ENCODE measurements at regions not wholly inside any gene's neighbourhood (a gene's known extent, or its start where the extent isn't known, plus 50 kb on each side); places are given as distances from the start of the nearest gene placed in this dataset.

DNA sequence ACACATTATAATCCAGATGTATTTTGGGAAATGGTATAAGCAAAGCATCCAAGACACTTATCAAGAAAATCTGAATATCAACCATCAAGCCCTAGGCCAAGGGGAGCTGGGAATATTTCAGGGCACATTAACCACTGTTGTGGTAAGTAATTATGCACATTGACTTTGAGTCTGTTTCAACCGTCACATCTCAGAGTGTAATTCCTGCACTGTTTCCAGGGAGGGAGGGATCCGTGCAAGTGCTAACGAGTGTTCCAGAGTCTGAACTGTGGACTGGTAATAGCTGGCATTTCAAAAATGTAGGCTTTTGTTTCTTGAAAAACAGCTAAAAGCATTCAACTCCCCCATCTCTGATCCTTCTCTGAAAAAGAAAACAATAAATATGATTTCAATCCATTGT, 681.6 kb downstream of the BCL11A start:
- Histone ChIP-seq H3K36me3 (ENCODE audit: control insufficient read depth in 2 of 2, insufficient read depth in 2 of 2, low read length in 2 of 2) (no peaks in the 10 kb centered on the region), H3K4me3 (ENCODE audit: low read length in 2 of 2) (no peak overlapping the region), H3K27ac (ENCODE audit: low read length) (no peak overlapping the region), H3K4me1 (ENCODE audit: control insufficient read depth, insufficient read depth, low read length) (no peaks in the 10 kb centered on the region), H3K27me3 (ENCODE audit: control insufficient read depth in 1 of 2, insufficient read depth in 2 of 2, low read length in 2 of 2) (no peaks in the 10 kb centered on the region), H3K9ac (ENCODE audit: low read length in 2 of 2) (no peak overlapping the region), H3K9me3 (ENCODE audit: control insufficient read depth in 2 of 2, low read length in 2 of 2) (no peaks in the 10 kb centered on the region)

DNA sequence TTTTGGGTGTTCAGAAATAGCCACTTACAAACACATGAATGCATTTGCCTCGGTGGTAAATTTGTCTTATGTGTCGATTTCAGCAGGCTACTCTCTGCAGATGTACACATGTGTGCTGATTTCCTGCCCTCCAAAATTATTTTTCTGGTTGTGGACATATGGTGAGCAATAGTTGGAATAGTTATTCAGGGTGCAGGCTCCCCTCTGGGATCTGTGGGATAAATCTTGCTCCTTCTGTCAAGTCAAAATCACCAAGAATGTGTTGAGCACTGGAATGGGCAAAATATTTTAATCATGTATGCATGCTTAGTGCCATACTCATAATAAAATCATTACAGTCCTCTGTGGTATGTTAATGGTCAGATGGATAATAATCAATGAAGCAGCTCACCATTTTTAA, 684.5 kb downstream of the BCL11A start:
- no peak overlapping the region for H3K4me3 ChIP-seq (ENCODE audit: low read length in 2 of 2)
- H3K9me3 ChIP-seq (ENCODE audit: control insufficient read depth in 2 of 2, low read length in 2 of 2) = no peaks in the 10 kb centered on the region
- peaks cover 0 to 3% of the 10 kb centered on the region in 2 donors for H3K27me3 ChIP-seq (ENCODE audit: control insufficient read depth in 1 of 2, insufficient read depth in 2 of 2, low read length in 2 of 2)
- no peak overlapping the region for H3K9ac ChIP-seq (ENCODE audit: low read length in 2 of 2)
- no peak overlapping the region for H3K27ac ChIP-seq (ENCODE audit: low read length)
- H3K36me3 ChIP-seq (ENCODE audit: control insufficient read depth in 2 of 2, insufficient read depth in 2 of 2, low read length in 2 of 2) = no peaks in the 10 kb centered on the region
- no peaks in the 10 kb centered on the region for H3K4me1 ChIP-seq (ENCODE audit: control insufficient read depth, insufficient read depth, low read length)

DNA sequence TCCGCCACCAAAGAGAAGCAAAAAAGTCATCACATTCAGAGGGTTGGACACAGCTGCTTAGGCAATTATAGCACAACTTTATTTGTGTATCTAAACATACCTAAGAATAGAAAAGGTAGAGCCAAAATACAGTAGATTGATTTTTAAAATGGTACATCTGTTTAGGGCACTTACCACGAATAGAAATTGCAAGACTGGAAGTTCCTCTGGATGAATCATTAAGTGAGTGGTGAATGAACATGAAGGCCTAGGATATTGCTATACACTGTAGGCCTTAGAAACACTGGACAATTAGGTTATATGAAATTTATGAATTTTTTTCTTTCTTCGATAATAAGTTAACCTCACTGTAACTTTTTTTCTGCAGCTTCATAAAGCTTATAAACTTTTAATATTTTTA, 687.0 kb downstream of the BCL11A start:
- Histone ChIP-seq H3K4me3 (ENCODE audit: low read length in 2 of 2) (no peak overlapping the region), H3K9me3 (ENCODE audit: control insufficient read depth in 2 of 2, low read length in 2 of 2) (no peaks in the 10 kb centered on the region), H3K9ac (ENCODE audit: low read length in 2 of 2) (no peak overlapping the region), H3K4me1 (ENCODE audit: control insufficient read depth, insufficient read depth, low read length) (no peaks in the 10 kb centered on the region), H3K27me3 (ENCODE audit: control insufficient read depth in 1 of 2, insufficient read depth in 2 of 2, low read length in 2 of 2) (peaks cover 0 to 3% of the 10 kb centered on the region in 2 donors), H3K36me3 (ENCODE audit: control insufficient read depth in 2 of 2, insufficient read depth in 2 of 2, low read length in 2 of 2) (no peaks in the 10 kb centered on the region), H3K27ac (ENCODE audit: low read length) (no peak overlapping the region)

DNA sequence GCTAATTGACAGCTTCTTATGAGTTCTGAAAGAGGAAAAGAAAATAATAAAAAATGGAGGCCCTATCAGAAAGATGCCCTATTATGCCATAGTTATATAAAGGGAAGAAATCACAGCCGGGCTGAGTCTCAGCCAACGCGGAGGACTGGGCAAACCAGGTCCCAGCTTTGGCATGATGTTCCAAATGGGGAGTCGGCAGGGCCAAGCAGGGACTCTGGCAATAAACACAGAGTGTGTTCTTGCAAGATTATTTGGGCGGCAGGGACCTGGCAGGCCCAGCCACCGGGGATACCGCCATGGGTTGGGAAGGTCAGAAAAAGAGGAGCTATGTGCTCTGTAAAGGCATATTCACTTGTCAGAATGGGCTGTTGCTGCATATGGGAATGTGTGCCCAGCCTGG, 694.9 kb downstream of the BCL11A start:
- Histone ChIP-seq H3K36me3 (ENCODE audit: control insufficient read depth in 2 of 2, insufficient read depth in 2 of 2, low read length in 2 of 2) (no peaks in the 10 kb centered on the region), H3K9ac (ENCODE audit: low read length in 2 of 2) (no peak overlapping the region), H3K4me1 (ENCODE audit: control insufficient read depth, insufficient read depth, low read length) (no peaks in the 10 kb centered on the region), H3K27me3 (ENCODE audit: control insufficient read depth in 1 of 2, insufficient read depth in 2 of 2, low read length in 2 of 2) (no peaks in the 10 kb centered on the region), H3K4me3 (ENCODE audit: low read length in 2 of 2) (no peak overlapping the region), H3K9me3 (ENCODE audit: control insufficient read depth in 2 of 2, low read length in 2 of 2) (peaks cover 0 to 4% of the 10 kb centered on the region in 2 donors), H3K27ac (ENCODE audit: low read length) (no peak overlapping the region)

DNA sequence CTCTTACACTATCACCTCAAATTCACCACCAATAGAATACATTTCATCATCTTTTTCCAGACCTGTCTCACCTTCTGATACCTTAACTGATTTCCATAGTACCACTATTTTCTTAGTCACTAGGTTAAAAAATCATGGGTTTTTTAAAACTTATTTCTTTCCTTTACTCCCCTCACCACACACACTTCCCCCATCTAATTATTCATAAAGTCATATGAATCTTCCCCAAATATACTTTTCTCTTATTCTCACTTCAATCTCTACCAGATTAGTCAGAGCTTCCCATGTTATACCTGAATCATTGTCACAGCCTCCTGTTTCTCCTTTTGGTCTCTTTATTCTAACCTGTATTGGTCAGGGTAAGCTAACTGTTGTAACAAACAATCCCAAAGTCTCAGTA, 696.3 kb downstream of the BCL11A start:
- H3K9me3 ChIP-seq (ENCODE audit: control insufficient read depth in 2 of 2, low read length in 2 of 2) = peaks cover 0 to 4% of the 10 kb centered on the region in 2 donors
- H3K36me3 ChIP-seq (ENCODE audit: control insufficient read depth in 2 of 2, insufficient read depth in 2 of 2, low read length in 2 of 2) = no peaks in the 10 kb centered on the region
- no peaks in the 10 kb centered on the region for H3K27me3 ChIP-seq (ENCODE audit: control insufficient read depth in 1 of 2, insufficient read depth in 2 of 2, low read length in 2 of 2)
- no peaks in the 10 kb centered on the region for H3K4me1 ChIP-seq (ENCODE audit: control insufficient read depth, insufficient read depth, low read length)
- no peak overlapping the region for H3K4me3 ChIP-seq (ENCODE audit: low read length in 2 of 2)
- H3K27ac ChIP-seq (ENCODE audit: low read length) = no peak overlapping the region
- H3K9ac ChIP-seq (ENCODE audit: low read length in 2 of 2) = no peak overlapping the region

DNA sequence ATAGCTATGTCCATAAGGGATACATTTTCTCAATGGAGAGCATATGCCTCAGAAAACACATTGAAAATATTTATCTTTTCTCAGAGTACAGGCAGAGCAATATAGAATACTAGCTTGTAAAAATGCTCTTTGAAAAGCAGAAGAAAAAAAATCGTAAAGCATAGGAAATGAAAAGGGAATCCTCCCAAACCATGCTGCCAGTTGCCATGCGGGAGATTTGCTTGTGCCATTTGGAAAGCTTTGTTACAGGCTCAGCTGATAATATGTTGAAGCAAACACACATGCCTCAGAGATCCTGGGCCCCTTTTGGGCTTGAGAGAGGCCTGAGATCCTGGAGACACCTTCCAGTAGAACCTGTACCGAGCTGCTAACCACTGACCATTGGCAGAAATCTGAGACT, 697.1 kb downstream of the BCL11A start:
- no peaks in the 10 kb centered on the region for H3K4me1 ChIP-seq (ENCODE audit: control insufficient read depth, insufficient read depth, low read length)

DNA sequence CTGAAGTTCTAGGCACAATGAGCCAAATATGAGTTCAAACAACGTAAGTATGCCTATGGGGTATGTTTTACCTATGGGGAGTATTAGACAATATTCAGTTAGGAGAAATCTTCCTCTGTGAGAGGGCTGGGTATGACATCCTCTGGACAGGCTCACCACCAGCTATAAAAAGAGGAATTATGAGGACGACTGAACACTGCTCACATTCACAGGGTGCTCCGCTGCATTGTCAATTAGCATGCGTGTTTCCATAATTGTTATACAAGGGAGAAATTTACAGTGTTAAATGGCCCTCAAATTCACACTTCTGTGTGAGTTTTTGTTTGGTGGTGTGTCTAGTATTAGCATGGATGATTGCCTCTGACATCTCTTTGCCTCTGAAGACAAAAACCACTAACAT, 700.4 kb downstream of the BCL11A start:
- H3K4me1 ChIP-seq (ENCODE audit: control insufficient read depth, insufficient read depth, low read length) = no peaks in the 10 kb centered on the region
- H3K27ac ChIP-seq (ENCODE audit: low read length) = no peak overlapping the region
- H3K9me3 ChIP-seq (ENCODE audit: control insufficient read depth in 2 of 2, low read length in 2 of 2) = peaks cover 0 to 4% of the 10 kb centered on the region in 2 donors
- H3K27me3 ChIP-seq (ENCODE audit: control insufficient read depth in 1 of 2, insufficient read depth in 2 of 2, low read length in 2 of 2) = no peaks in the 10 kb centered on the region
- H3K4me3 ChIP-seq (ENCODE audit: low read length in 2 of 2) = no peak overlapping the region
- no peak overlapping the region for H3K9ac ChIP-seq (ENCODE audit: low read length in 2 of 2)
- no peaks in the 10 kb centered on the region for H3K36me3 ChIP-seq (ENCODE audit: control insufficient read depth in 2 of 2, insufficient read depth in 2 of 2, low read length in 2 of 2)

More for the DNA sequence above, 697.1 kb downstream of the BCL11A start:
- Histone ChIP-seq H3K36me3 (ENCODE audit: control insufficient read depth in 2 of 2, insufficient read depth in 2 of 2, low read length in 2 of 2) (no peaks in the 10 kb centered on the region), H3K9me3 (ENCODE audit: control insufficient read depth in 2 of 2, low read length in 2 of 2) (peaks cover 0 to 4% of the 10 kb centered on the region in 2 donors), H3K27me3 (ENCODE audit: control insufficient read depth in 1 of 2, insufficient read depth in 2 of 2, low read length in 2 of 2) (no peaks in the 10 kb centered on the region), H3K4me3 (ENCODE audit: low read length in 2 of 2) (no peak overlapping the region), H3K27ac (ENCODE audit: low read length) (no peak overlapping the region), H3K9ac (ENCODE audit: low read length in 2 of 2) (no peak overlapping the region)

DNA sequence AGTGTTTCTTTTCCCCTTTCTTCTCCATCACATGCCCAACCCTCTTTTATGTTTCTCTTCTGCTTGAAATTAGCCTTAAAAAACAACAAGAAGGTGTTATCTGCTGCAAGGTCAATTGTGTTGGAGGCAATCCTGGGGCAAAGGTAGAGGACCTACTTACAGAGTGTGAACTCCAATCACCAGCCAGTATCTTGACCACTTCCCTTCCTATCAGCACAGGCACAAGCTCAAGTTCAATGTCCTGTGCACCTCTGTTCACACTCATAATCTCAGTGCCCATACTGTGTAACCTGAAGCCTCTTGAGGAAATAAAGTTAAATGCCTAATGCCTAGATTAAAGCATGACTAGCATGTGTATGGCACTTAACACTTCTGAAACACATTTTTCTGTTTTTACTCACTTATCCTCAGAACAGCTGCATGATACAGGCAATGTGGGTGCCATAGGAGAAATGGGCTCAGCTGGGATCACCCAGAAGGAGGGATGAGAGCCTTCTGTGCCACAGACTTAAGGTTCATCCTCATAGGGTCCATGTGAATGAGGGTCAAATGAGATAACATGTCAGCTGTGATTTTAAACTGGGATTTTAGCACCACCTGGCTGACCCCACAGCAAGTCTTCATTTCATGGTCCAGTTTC, 701.5 kb downstream of the BCL11A start:
- Histone ChIP-seq H3K36me3 (ENCODE audit: control insufficient read depth in 2 of 2, insufficient read depth in 2 of 2, low read length in 2 of 2) (no peaks in the 10 kb centered on the region), H3K9ac (ENCODE audit: low read length in 2 of 2) (no peak overlapping the region), H3K9me3 (ENCODE audit: control insufficient read depth in 2 of 2, low read length in 2 of 2) (no peaks in the 10 kb centered on the region), H3K27ac (ENCODE audit: low read length) (no peak overlapping the region), H3K27me3 (ENCODE audit: control insufficient read depth in 1 of 2, insufficient read depth in 2 of 2, low read length in 2 of 2) (no peaks in the 10 kb centered on the region), H3K4me1 (ENCODE audit: control insufficient read depth, insufficient read depth, low read length) (no peaks in the 10 kb centered on the region), H3K4me3 (ENCODE audit: low read length in 2 of 2) (no peak overlapping the region)

DNA sequence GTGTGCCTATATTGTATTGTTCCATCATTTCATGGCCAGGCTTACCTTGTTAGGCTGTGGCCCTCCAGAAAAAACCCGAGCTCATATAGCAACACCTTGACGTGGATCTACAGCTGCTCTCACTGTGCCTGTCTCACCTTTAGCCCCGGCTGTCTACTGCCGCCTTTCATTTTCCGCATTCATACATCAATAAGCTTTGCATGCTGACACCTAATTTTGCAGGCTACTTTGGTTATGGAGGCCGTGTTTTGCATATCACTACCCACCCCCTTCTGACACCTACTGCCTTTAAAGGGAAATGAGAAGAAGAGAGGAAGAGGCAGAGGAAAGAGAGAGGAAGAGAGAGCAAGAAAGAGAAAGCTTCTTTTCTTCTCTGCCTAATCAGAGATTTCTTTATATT, 702.9 kb downstream of the BCL11A start:
- Histone ChIP-seq H3K9ac (ENCODE audit: low read length in 2 of 2) (no peak overlapping the region), H3K27me3 (ENCODE audit: control insufficient read depth in 1 of 2, insufficient read depth in 2 of 2, low read length in 2 of 2) (no peaks in the 10 kb centered on the region), H3K4me1 (ENCODE audit: control insufficient read depth, insufficient read depth, low read length) (no peaks in the 10 kb centered on the region), H3K36me3 (ENCODE audit: control insufficient read depth in 2 of 2, insufficient read depth in 2 of 2, low read length in 2 of 2) (no peaks in the 10 kb centered on the region), H3K9me3 (ENCODE audit: control insufficient read depth in 2 of 2, low read length in 2 of 2) (no peaks in the 10 kb centered on the region), H3K4me3 (ENCODE audit: low read length in 2 of 2) (no peak overlapping the region), H3K27ac (ENCODE audit: low read length) (no peak overlapping the region)

DNA sequence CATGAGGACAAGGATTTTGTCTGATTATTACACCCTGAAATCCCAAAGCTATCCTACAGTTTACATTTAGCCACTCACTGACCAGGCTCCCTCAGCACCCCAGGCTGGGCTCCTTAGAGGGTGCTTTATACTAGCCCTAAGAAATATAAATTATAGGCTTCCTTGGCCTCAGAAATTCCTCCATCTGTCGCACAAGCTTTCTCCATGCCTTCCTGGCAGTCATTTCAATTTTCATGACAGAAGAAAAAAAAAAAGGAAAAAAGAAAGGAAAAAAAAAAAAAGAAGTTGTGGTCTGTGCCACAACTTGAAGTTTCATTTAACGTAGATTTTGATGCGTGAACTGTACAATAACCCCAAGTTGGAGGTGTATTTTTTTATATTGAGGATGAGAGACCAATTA, 719.5 kb downstream of the BCL11A start:
- Histone ChIP-seq H3K27ac (ENCODE audit: low read length) (no peak overlapping the region), H3K4me3 (ENCODE audit: low read length in 2 of 2) (no peak overlapping the region), H3K4me1 (ENCODE audit: control insufficient read depth, insufficient read depth, low read length) (no peaks in the 10 kb centered on the region), H3K27me3 (ENCODE audit: control insufficient read depth in 1 of 2, insufficient read depth in 2 of 2, low read length in 2 of 2) (no peaks in the 10 kb centered on the region), H3K9ac (ENCODE audit: low read length in 2 of 2) (no peak overlapping the region), H3K9me3 (ENCODE audit: control insufficient read depth in 2 of 2, low read length in 2 of 2) (no peaks in the 10 kb centered on the region), H3K36me3 (ENCODE audit: control insufficient read depth in 2 of 2, insufficient read depth in 2 of 2, low read length in 2 of 2) (no peaks in the 10 kb centered on the region)

DNA sequence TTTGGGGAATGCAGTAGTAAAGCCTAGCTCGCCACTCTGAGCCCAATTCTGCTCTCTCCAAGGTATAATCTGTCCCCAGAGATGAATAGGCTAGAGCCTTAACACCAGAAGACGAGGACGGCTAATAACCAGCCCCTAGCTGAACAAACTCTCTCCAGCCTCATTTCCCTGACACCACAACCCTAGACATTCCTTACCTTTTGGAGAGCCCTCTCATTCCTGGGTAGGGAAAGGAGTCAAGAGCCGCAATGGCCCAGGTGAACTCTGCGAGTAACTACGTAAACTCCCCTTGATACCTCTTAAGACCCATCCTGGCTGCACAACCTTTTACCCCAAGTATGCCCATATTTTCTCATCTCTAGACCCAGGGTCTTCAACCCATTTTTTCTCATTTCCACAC, 722.9 kb downstream of the BCL11A start:
- no peaks in the 10 kb centered on the region for H3K27me3 ChIP-seq (ENCODE audit: control insufficient read depth in 1 of 2, insufficient read depth in 2 of 2, low read length in 2 of 2)
- H3K27ac ChIP-seq (ENCODE audit: low read length) = no peak overlapping the region
- H3K9me3 ChIP-seq (ENCODE audit: control insufficient read depth in 2 of 2, low read length in 2 of 2) = no peaks in the 10 kb centered on the region
- no peak overlapping the region for H3K9ac ChIP-seq (ENCODE audit: low read length in 2 of 2)
- no peaks in the 10 kb centered on the region for H3K4me1 ChIP-seq (ENCODE audit: control insufficient read depth, insufficient read depth, low read length)
- no peaks in the 10 kb centered on the region for H3K36me3 ChIP-seq (ENCODE audit: control insufficient read depth in 2 of 2, insufficient read depth in 2 of 2, low read length in 2 of 2)
- H3K4me3 ChIP-seq (ENCODE audit: low read length in 2 of 2) = no peak overlapping the region
